Right lobe of liver (tissue), 6 donors: ENCODE measurements at regions not wholly inside any gene's neighbourhood (a gene's known extent, or its start where the extent isn't known, plus 50 kb on each side); places are given as distances from the start of the nearest gene placed in this dataset.

Experiments
- ATAC-seq, 4 donors: fragments of 200-7000 bp; cut with Tn5 transposase; one replicate each; pipeline ENCODE4 v1.9.1; 2020; ENCODE audit warnings: mild to moderate bottlenecking in 4 of 4, moderate library complexity in 4 of 4
- DNase-seq, 3 donors: peaks; one replicate each; pipeline ENCODE4 v3.0.0-alpha.2; 2020
- H3K27ac ChIP-seq, 3 donors: fragments of 200-600 bp; one replicate each; pipeline ENCODE4 v1.8.0; 2022
- H3K27me3 ChIP-seq, 2 donors: fragments of 200-600 bp; one replicate each; pipeline ENCODE4 v1.8.0; 2022
- H3K36me3 ChIP-seq, 4 donors: fragments of 200-600 bp; sonication (generic) in 1 of 4; one replicate each; pipeline versions ENCODE4 v1.5.1 to v1.8.0; 2017 to 2022; ENCODE audit warnings: control low read depth in 1 of 4
- H3K4me1 ChIP-seq, 4 donors: fragments of 200-600 bp; sonication (generic) in 1 of 4; one replicate each; pipeline versions ENCODE4 v1.5.1 to v1.8.0; 2017 to 2022; ENCODE audit warnings: control low read depth in 1 of 4
- H3K4me3 ChIP-seq, 3 donors: fragments of 200-600 bp; one replicate each; pipeline ENCODE4 v1.8.0; 2022
- H3K9me3 ChIP-seq, 4 donors: fragments of 200-600 bp; sonication (generic) in 1 of 4; one replicate each; pipeline versions ENCODE4 v1.5.1 to v1.8.0; 2017 to 2022; ENCODE audit warnings: control low read depth in 1 of 4
- CTCF ChIP-seq, 4 donors: fragments of 200-600 bp in 3 of 4; fragments of 450-650 bp in 1 of 4; IDR thresholded peaks; one replicate each; pipeline versions ENCODE4 v1.5.1 to v1.8.0; 2016 to 2022; ENCODE audit warnings: antibody characterized with exemption in 4 of 4, mild to moderate bottlenecking in 2 of 4
- POLR2A ChIP-seq: fragments of 450-650 bp; IDR thresholded peaks from one replicate; pipeline ENCODE4 v1.6.1; 2017; ENCODE audit warnings: antibody characterized with exemption, mild to moderate bottlenecking
- WGBS: methylation state at CpG from one replicate; pipeline ENCODE4 v1.1.6; 2018; ENCODE audit warnings: low coverage, low lambda C conversion rate; ENCODE audit not compliant: insufficient coverage; ENCODE audit errors: missing lambda C conversion rate; 5-methylcytosine and 5-hydroxymethylcytosine counted together
- intact Hi-C, 2 donors: fragments of 100-400 bp; cut with DNase I; formaldehyde crosslinking; loops; one replicate each; pipeline versions ENCODE4 v1.11.2 to v1.14.1; 2022
- donor health status: DM: no; HTN: yes; CAD: no.
- donor health status: DM: no; HTN: no; CAD: no.
- donor health status: DM: no; HTN: no; CAD: no.
- donor health status: DM: no; HTN: yes; CAD: no.
- donor health status: DM: no; HTN: yes; CAD: no.

- Histone ChIP-seq H3K4me3 (no peak overlapping the region), H3K27ac (no peak overlapping the region), H3K36me3 (no peaks in the 10 kb centered on the region), H3K4me1 (no peaks in the 10 kb centered on the region), H3K27me3 (no peaks in the 10 kb centered on the region), H3K9me3 (no peaks in the 10 kb centered on the region)
- TF ChIP-seq POLR2A, result no peak
- TF ChIP-seq CTCF (IDR thresholded peaks at IDR 0.05), result no peak
- no CpG with 5 or more reads among the region's 5 CpGs for WGBS
- peak in 1 of 3 donors; percentile 35 for DNase-seq
- peak in 1 of 4 donors; percentile 36 for ATAC-seq
- intact Hi-C loops, result no loop called here
Observed at GRCh38 chr2:157164370-157164769, 93.1 kb upstream of the GALNT5 start.

- no peaks in the 10 kb centered on the region for H3K27me3 ChIP-seq
- H3K4me1 ChIP-seq, result no peaks in the 10 kb centered on the region
- H3K36me3 ChIP-seq, result no peaks in the 10 kb centered on the region
- no peak overlapping the region for H3K4me3 ChIP-seq
- WGBS, result no CpG with 5 or more reads among the region's 1 CpG
- no peak overlapping the region for H3K27ac ChIP-seq
- ATAC-seq (no peak), DNase-seq (no peak)
- TF ChIP-seq POLR2A (no peak), CTCF (IDR thresholded peaks at IDR 0.05) (no peak)
- intact Hi-C loops, result no loop called here
- no peaks in the 10 kb centered on the region for H3K9me3 ChIP-seq
Observed at GRCh38 chr2:157164891-157165290, 92.6 kb upstream of the GALNT5 start.

GRCh38 chr2:157168501-157168900 is 89.0 kb upstream of the GALNT5 start:
- 64% methylated on average over 3 of the region's 3 CpGs for WGBS

GRCh38 chr2:157169889-157170288 is 87.6 kb upstream of the GALNT5 start:
- H3K4me1 ChIP-seq, result no peaks in the 10 kb centered on the region
- TF ChIP-seq POLR2A, result no peak
- no peak for TF ChIP-seq CTCF (IDR thresholded peaks at IDR 0.05)
- H3K36me3 ChIP-seq, result no peaks in the 10 kb centered on the region
- no peaks in the 10 kb centered on the region for H3K27me3 ChIP-seq
- intact Hi-C loops, result no loop called here
- DNase-seq (no peak), ATAC-seq (no peak)
- no peaks in the 10 kb centered on the region for H3K9me3 ChIP-seq
- WGBS, result 80% methylated on average over 1 of the region's 3 CpGs
- no peak overlapping the region for H3K4me3 ChIP-seq
- H3K27ac ChIP-seq, result no peak overlapping the region

More at GRCh38 chr2:157168501-157168900, 89.0 kb upstream of the GALNT5 start:
- TF ChIP-seq POLR2A, result no peak
- TF ChIP-seq CTCF (IDR thresholded peaks at IDR 0.05), result no peak
- intact Hi-C loops, result no loop called here
- no peak for DNase-seq
- Histone ChIP-seq H3K4me1 (no peaks in the 10 kb centered on the region), H3K4me3 (no peak overlapping the region), H3K36me3 (no peaks in the 10 kb centered on the region), H3K27ac (no peak overlapping the region), H3K27me3 (no peaks in the 10 kb centered on the region), H3K9me3 (no peaks in the 10 kb centered on the region)
- no peak for ATAC-seq

- no peak for DNase-seq
- no peak overlapping the region for H3K27ac ChIP-seq
- H3K4me3 ChIP-seq, result no peak overlapping the region
- no peak for ATAC-seq
- H3K9me3 ChIP-seq, result no peaks in the 10 kb centered on the region
- H3K27me3 ChIP-seq, result no peaks in the 10 kb centered on the region
- H3K4me1 ChIP-seq, result no peaks in the 10 kb centered on the region
- no peak for TF ChIP-seq POLR2A
- no peak for TF ChIP-seq CTCF (IDR thresholded peaks at IDR 0.05)
- no peaks in the 10 kb centered on the region for H3K36me3 ChIP-seq
- intact Hi-C loops, result no loop called here
- WGBS, result 36% methylated on average over 1 of the region's 1 CpG
Observed at GRCh38 chr2:157170299-157170698, 87.2 kb upstream of the GALNT5 start.
